ENCODE measurements at regions not wholly inside any gene's neighbourhood (a gene's known extent, or its start where the extent isn't known, plus 50 kb on each side); places are given as distances from the start of the nearest gene placed in this dataset.

DNA sequence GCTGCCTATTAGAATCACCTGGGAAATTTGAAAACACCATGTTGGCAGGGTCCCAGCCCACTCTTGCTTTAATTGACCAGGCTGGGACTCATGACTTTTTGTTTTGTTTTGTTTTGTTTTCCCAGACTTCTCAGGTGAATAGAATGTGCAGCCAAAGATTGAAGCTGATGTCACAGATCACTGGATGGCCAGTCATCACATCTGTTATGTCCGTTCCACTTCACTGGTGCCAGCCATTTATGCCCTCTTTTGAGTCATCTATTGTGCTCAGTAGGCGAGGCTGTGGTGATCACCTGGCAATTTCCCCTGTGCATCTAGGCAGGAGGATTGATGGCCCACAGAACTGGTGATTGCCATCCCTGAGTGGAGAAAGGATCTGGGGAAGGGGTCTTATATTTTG, 297.3 kb downstream of the INSC start:
- DNase-seq (ENCODE audit: low read depth), result no peak
- no peak overlapping the region for H3K4me3 ChIP-seq (ENCODE audit: low read depth, low read length)
- TF ChIP-seq, protein P1, sequence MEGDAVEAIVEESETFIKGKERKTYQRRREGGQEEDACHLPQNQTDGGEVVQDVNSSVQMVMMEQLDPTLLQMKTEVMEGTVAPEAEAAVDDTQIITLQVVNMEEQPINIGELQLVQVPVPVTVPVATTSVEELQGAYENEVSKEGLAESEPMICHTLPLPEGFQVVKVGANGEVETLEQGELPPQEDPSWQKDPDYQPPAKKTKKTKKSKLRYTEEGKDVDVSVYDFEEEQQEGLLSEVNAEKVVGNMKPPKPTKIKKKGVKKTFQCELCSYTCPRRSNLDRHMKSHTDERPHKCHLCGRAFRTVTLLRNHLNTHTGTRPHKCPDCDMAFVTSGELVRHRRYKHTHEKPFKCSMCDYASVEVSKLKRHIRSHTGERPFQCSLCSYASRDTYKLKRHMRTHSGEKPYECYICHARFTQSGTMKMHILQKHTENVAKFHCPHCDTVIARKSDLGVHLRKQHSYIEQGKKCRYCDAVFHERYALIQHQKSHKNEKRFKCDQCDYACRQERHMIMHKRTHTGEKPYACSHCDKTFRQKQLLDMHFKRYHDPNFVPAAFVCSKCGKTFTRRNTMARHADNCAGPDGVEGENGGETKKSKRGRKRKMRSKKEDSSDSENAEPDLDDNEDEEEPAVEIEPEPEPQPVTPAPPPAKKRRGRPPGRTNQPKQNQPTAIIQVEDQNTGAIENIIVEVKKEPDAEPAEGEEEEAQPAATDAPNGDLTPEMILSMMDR (IDR thresholded peaks at IDR 0.05; ENCODE audit: control insufficient read depth, extremely low read depth, insufficient read depth), result no peak

- no peak for DNase-seq (ENCODE audit: low read depth)
- TF ChIP-seq, protein P1 (IDR thresholded peaks at IDR 0.05; ENCODE audit: control insufficient read depth, extremely low read depth, insufficient read depth), result no peak
- no peak overlapping the region for H3K4me3 ChIP-seq (ENCODE audit: low read depth, low read length)
Measured at GRCh38 chr11:15418921-15419320, 304.2 kb downstream of the INSC start.

DNA sequence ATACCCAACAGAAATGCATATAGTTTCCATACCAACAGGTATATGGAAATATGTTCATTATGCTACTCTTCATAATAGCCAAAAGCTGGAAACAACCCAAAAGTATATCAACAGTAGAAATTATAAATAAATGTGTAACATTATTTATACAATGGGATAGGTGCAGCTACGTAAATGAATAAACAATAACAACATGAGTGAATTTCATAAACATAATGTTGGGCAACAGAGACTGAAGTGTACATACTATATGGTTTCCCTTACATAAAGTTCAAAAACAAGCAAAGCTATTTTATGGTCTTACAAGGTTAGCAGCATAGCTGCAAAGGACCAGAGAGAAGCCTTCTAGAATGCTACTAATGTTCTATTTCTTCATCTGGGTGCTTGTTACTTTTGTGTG, 305.0 kb downstream of the INSC start:
- TF ChIP-seq, protein P1 (IDR thresholded peaks at IDR 0.05; ENCODE audit: control insufficient read depth, extremely low read depth, insufficient read depth), result no peak
- DNase-seq (ENCODE audit: low read depth), result no peak
- H3K4me3 ChIP-seq (ENCODE audit: low read depth, low read length), result no peak overlapping the region

DNA sequence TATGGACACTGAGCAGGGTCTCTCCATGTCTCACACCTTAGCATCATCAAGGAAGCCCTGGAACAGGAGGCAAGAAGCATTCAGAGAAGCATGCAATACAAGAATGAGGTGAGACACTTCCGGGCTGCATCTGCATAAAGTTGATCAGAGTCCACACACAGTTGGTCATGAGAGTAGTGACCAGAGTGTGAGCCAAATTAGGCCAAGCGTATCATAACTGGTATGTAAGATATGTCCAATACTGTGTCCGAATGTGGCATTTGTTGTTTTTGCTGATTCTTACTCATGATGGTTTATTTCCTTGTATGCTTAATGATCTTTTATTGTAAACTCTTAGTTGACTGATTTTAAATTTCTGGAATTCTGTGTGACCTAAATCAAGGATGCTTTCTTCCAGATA, 315.7 kb downstream of the INSC start:
- no peak for DNase-seq (ENCODE audit: low read depth)
- H3K4me3 ChIP-seq (ENCODE audit: low read depth, low read length), result no peak overlapping the region
- TF ChIP-seq, protein P1 (IDR thresholded peaks at IDR 0.05; ENCODE audit: control insufficient read depth, extremely low read depth, insufficient read depth), result no peak

DNA sequence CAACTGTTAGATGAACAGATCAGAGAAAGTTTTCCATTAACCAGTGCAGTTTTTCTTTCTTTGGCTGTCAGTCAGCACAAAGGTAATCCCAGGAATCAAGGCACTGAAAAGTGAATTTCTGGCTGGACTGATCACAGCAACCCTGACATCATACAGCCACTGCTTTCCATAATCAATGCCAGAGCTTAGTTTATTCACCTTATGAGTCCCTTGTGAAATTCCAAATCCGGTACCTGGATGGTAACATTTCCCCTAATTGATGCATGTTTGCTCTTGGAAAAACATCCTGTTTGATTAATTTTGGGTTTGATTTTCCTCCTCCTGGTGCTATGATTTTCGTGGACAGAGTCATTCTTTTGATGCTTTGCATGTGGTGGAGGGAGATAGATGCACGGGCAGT, 319.8 kb downstream of the INSC start:
- H3K4me3 ChIP-seq (ENCODE audit: low read depth, low read length), result no peak overlapping the region
- TF ChIP-seq, protein P1 (IDR thresholded peaks at IDR 0.05; ENCODE audit: control insufficient read depth, extremely low read depth, insufficient read depth), result no peak
- DNase-seq (ENCODE audit: low read depth), result no peak

DNA sequence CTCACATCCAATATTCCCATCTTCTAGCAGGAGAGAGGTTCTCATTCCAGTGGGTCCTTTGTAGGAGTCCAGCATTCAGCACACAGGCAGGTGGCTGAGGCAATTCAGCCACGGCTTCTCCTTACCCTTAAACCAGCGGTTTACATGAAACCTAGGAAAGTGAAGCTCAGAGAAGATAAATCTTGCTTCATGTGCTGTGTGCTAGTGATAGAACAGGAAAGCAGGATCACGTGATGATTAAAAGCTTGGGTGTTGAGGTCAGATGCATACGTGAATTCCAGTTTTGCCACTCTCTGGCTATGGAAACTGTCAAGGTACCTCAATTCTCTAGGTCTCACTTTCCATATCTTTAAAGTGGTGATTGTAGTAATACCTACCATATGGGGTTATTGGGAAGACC, 331.6 kb downstream of the INSC start:
- no peak for DNase-seq (ENCODE audit: low read depth)
- H3K4me3 ChIP-seq (ENCODE audit: low read depth, low read length), result no peak overlapping the region
- TF ChIP-seq, protein P1 (IDR thresholded peaks at IDR 0.05; ENCODE audit: control insufficient read depth, extremely low read depth, insufficient read depth), result no peak

GRCh38 chr11:15446929-15447328, 332.2 kb downstream of the INSC start:
- TF ChIP-seq, protein P1 (IDR thresholded peaks at IDR 0.05; ENCODE audit: control insufficient read depth, extremely low read depth, insufficient read depth), result no peak
- no peak overlapping the region for H3K4me3 ChIP-seq (ENCODE audit: low read depth, low read length)
- DNase-seq (ENCODE audit: low read depth), result no peak
